GM10266 (cell line): ENCODE measurements at regions not wholly inside any gene's neighbourhood (a gene's known extent, or its start where the extent isn't known, plus 50 kb on each side); places are given as distances from the start of the nearest gene placed in this dataset.

Experiments
- DNase-seq: peaks from one replicate; pipeline ENCODE4 v3.0.0; 2012; ENCODE audit errors: extremely low spot score
- CTCF ChIP-seq: IDR thresholded peaks from 2 replicates; pipeline ENCODE4 v1.5.1; 2012; ENCODE audit warnings: mild to moderate bottlenecking, low read depth; ENCODE audit not compliant: control insufficient read depth, insufficient read depth; ENCODE audit errors: missing control alignments

GRCh38 chr1:30271401-30272276 lies 451.7 kb downstream of the MATN1 start:
- TF ChIP-seq CTCF, result no peak
- DNase-seq, result no peak

GRCh38 chr1:30270461-30270860 lies 452.9 kb downstream of the MATN1 start:
- no peak for DNase-seq
- no peak for TF ChIP-seq CTCF

- DNase-seq, result no peak
- no peak for TF ChIP-seq CTCF
Measured at GRCh38 chr1:30268923-30269666, 454.3 kb downstream of the MATN1 start.

- TF ChIP-seq CTCF, result no peak
- DNase-seq, result no peak
Measured at GRCh38 chr1:30267856-30268255, 455.5 kb downstream of the MATN1 start.

GRCh38 chr1:30267046-30267445 lies 456.3 kb downstream of the MATN1 start:
- no peak for TF ChIP-seq CTCF
- no peak for DNase-seq

- no peak for TF ChIP-seq CTCF
- DNase-seq, result no peak
Measured at GRCh38 chr1:30265127-30266070, 458.0 kb downstream of the MATN1 start.
